Sigmoid colon (tissue), 6 donors: ENCODE measurements at regions not wholly inside any gene's neighbourhood (a gene's known extent, or its start where the extent isn't known, plus 50 kb on each side); places are given as distances from the start of the nearest gene placed in this dataset.
A peak's percentile ranks its signal among the peaks of the same experiment; 100 is the strongest.

Experiments used
- DNase-seq: peaks from one replicate; pipeline ENCODE4 v3.0.0-alpha.2; 2019
- H3K27ac ChIP-seq, 4 donors: fragments of 200-600 bp; sonication (generic); one replicate each; pipeline ENCODE4 v1.5.1; 2016 to 2019; ENCODE audit warnings: mild to moderate bottlenecking in 1 of 4
- H3K27me3 ChIP-seq, 3 donors: fragments of 200-600 bp; sonication (generic); one replicate each; pipeline ENCODE4 v1.5.1; 2019; ENCODE audit warnings: mild to moderate bottlenecking in 1 of 3
- H3K36me3 ChIP-seq, 4 donors: fragments of 200-600 bp; sonication (generic); one replicate each; pipeline ENCODE4 v1.5.1; 2016 to 2019
- H3K4me1 ChIP-seq, 4 donors: fragments of 200-600 bp; sonication (generic); one replicate each; pipeline ENCODE4 v1.5.1; 2017 to 2019
- H3K4me3 ChIP-seq, 4 donors: fragments of 200-600 bp; sonication (generic); one replicate each; pipeline ENCODE4 v1.5.1; 2017 to 2019; ENCODE audit warnings: mild to moderate bottlenecking in 2 of 4, moderate library complexity in 1 of 4
- H3K9me3 ChIP-seq, 4 donors: fragments of 200-600 bp in 3 of 4; sonication (generic) in 3 of 4; one replicate each; pipeline versions ENCODE4 v1.5.1 to v1.6.1; 2013 to 2019
- EP300 ChIP-seq, 4 donors: sonication (generic); formaldehyde crosslinking; IDR thresholded peaks; one replicate each; pipeline ENCODE4 v1.6.1; 2017; ENCODE audit warnings: antibody characterized with exemption in 4 of 4
- POLR2A ChIP-seq, 2 donors: fragments of 450-650 bp; IDR thresholded peaks; one replicate each; pipeline ENCODE4 v1.6.1; 2016; ENCODE audit warnings: antibody characterized with exemption in 2 of 2, mild to moderate bottlenecking in 2 of 2, moderate library complexity in 2 of 2
- POLR2AphosphoS5 ChIP-seq, 4 donors: sonication (generic); formaldehyde crosslinking; IDR thresholded peaks; one replicate each; pipeline ENCODE4 v1.6.1; 2017; ENCODE audit warnings: antibody characterized with exemption in 4 of 4
- WGBS, 2 donors: extraction: QIAGEN DNeasy Blood & Tissue Kit; methylation state at CpG; one replicate each; pipeline ENCODE4 v1.1.7; 2013; 5-methylcytosine and 5-hydroxymethylcytosine counted together
- intact Hi-C: fragments of 100-400 bp; cut with DNase I; formaldehyde crosslinking; loops from one replicate; pipeline ENCODE4 v1.15.1; 2023
- TF ChIP-seq, protein P1 (sequence below), 4 experiments: fragments of 450-650 bp in 3 of 4; fragments of 200-600 bp in 1 of 4; IDR thresholded peaks; one replicate each; pipeline ENCODE4 v1.5.1; 2016 to 2019; ENCODE audit warnings: antibody characterized with exemption in 4 of 4, mild to moderate bottlenecking in 3 of 4, moderate library complexity in 2 of 4
- donor health status: healthy with polysubstance abuse.
- donor health status: healthy.

DNA sequence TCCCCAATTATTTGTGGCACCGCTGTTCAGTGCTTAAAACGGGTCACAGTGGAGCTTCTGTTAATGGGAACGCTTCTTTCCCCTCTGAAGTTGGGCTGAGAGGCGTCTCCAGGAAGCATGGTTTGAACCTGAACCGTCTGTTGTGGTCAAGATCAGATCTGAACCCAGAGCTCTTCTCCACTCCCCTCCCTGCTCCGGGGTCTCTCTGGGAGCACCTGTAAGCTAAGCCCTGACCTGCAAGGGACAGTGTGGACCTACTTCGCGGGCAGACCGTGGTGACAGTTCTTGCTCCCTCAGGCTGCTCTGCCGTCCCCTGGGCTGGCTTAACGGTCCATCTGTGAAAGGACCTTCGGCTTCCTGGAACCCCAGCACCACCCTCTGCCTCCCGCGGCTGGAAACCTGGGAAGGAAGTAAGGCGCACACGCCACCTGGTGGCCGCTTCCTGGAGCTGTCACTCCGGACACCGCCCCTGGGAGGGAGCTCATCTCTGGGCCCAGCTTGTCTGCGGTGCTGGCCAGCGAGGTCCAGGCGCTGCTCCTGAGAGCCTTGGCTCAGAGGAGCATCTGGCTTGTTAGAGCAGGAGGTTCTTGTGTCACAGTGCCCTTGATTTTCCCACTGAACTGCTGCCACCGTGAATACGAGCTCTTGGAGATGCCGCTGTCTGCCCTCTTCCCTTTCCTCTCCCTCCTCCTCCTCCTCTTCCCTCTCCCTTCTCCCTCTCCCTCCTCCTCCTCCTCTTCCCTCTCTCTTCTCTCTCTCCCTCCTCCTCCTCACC lies 518.5 kb upstream of the EEF2KMT start:
- 14 to 23% methylated on average over 25 of the region's 25 CpGs for WGBS, 2 donors
- peak; percentile 66 for DNase-seq
- H3K27ac ChIP-seq = no peak overlapping the region
- H3K27me3 ChIP-seq = peaks cover 3 to 32% (median 8%) of the 10 kb centered on the region in 3 donors
- intact Hi-C loops = loop anchor here (5.0 kb wide), 2 partner anchors 114 to 379 kb away; no protein-coding TSS in a partner anchor
- TF ChIP-seq, protein P1, sequence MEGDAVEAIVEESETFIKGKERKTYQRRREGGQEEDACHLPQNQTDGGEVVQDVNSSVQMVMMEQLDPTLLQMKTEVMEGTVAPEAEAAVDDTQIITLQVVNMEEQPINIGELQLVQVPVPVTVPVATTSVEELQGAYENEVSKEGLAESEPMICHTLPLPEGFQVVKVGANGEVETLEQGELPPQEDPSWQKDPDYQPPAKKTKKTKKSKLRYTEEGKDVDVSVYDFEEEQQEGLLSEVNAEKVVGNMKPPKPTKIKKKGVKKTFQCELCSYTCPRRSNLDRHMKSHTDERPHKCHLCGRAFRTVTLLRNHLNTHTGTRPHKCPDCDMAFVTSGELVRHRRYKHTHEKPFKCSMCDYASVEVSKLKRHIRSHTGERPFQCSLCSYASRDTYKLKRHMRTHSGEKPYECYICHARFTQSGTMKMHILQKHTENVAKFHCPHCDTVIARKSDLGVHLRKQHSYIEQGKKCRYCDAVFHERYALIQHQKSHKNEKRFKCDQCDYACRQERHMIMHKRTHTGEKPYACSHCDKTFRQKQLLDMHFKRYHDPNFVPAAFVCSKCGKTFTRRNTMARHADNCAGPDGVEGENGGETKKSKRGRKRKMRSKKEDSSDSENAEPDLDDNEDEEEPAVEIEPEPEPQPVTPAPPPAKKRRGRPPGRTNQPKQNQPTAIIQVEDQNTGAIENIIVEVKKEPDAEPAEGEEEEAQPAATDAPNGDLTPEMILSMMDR (IDR thresholded peaks at IDR 0.05) = peak in 3 of 4 experiments; percentile 54 to 62 (median 58)
- TF ChIP-seq POLR2AphosphoS5 (IDR thresholded peaks at IDR 0.05) = no peak
- TF ChIP-seq EP300 (IDR thresholded peaks at IDR 0.05) = no peak
- TF ChIP-seq POLR2A (IDR thresholded peaks at IDR 0.05) = no peak
- H3K36me3 ChIP-seq = no peaks in the 10 kb centered on the region
- H3K4me3 ChIP-seq = no peak overlapping the region
- no peaks in the 10 kb centered on the region for H3K4me1 ChIP-seq
- no peaks in the 10 kb centered on the region for H3K9me3 ChIP-seq

DNA sequence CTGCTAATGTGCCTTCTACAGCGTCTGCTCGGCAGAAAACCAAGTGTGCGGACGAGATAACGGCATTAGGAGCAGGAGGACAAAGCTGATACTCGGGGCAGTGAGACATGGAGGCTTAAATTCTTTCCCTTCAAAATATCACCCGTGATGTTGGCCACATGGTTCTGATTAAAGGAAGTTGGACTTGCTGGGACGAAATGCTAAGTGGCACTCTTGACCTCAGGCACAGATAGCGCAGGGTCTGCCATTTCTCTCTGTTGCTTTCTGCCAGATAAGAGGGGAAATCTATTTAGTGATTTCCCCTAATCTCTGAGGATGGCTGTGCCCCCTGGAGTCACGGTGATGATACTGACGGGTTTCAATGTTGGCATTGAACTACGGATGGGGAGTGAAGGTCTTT lies 509.6 kb upstream of the EEF2KMT start:
- 72 to 86% methylated on average over 12 of the region's 12 CpGs for WGBS, 2 donors
- Histone ChIP-seq H3K4me3 (no peak overlapping the region), H3K4me1 (no peaks in the 10 kb centered on the region), H3K27me3 (peaks cover 0 to 8% (median 0%) of the 10 kb centered on the region in 3 donors), H3K9me3 (no peaks in the 10 kb centered on the region), H3K36me3 (no peaks in the 10 kb centered on the region), H3K27ac (no peak overlapping the region)
- DNase-seq = no peak
- intact Hi-C loops = no loop called here
- no peak for TF ChIP-seq EP300 (IDR thresholded peaks at IDR 0.05)
- no peak for TF ChIP-seq POLR2A (IDR thresholded peaks at IDR 0.05)
- TF ChIP-seq, protein P1 (IDR thresholded peaks at IDR 0.05) = no peak
- TF ChIP-seq POLR2AphosphoS5 (IDR thresholded peaks at IDR 0.05) = no peak

DNA sequence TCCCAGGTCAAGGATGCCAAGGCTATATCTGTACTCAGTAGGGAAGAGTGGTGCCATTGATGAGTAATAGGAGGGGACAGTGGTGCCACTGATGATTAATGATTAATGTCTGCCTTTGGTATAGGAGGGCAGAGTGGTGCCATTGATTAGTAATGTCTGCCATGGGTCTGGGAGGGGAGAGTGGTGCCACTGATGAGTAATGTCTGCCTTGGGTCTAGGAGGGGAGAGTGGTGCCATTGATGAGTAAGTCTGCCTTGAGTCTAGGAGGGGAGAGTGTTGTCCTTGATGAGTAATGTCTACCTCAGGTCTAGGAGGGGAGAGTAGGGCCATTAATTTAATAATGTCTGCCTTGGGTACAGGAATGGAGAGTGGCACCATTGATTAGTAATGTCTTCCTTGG lies 507.8 kb upstream of the EEF2KMT start:
- Histone ChIP-seq H3K9me3 (no peaks in the 10 kb centered on the region), H3K27ac (no peak overlapping the region), H3K4me1 (no peaks in the 10 kb centered on the region), H3K27me3 (peaks cover 0 to 8% (median 0%) of the 10 kb centered on the region in 3 donors), H3K36me3 (no peaks in the 10 kb centered on the region), H3K4me3 (no peak overlapping the region)
- TF ChIP-seq EP300 (IDR thresholded peaks at IDR 0.05) (no peak), POLR2A (IDR thresholded peaks at IDR 0.05) (no peak), POLR2AphosphoS5 (IDR thresholded peaks at IDR 0.05) (no peak)
- TF ChIP-seq, protein P1 (IDR thresholded peaks at IDR 0.05) = no peak
- DNase-seq = no peak
- intact Hi-C loops = no loop called here

DNA sequence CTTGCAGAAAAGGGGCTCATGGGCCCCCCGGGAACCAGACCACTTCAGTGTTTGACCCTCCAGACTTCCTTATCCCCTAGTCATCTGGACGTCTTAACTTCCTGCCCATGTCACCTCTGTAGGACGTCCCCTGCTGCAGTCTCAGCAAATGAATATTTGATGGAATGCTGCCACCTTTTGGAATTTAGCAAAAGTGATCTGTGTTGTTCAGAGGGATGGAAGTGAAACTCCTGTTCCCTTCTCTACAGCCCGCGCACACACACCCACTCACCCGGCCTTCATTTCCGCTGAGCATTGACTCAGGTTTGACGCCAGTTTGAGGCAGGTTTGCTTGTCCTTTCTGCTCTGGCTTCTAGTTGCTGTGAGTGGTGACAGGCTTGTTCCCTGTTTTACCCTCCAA lies 507.2 kb upstream of the EEF2KMT start:
- DNase-seq = no peak
- 27 to 34% methylated on average over 8 of the region's 8 CpGs for WGBS, 2 donors
- intact Hi-C loops = no loop called here

More for the DNA sequence above, 507.2 kb upstream of the EEF2KMT start:
- H3K36me3 ChIP-seq = no peaks in the 10 kb centered on the region
- H3K4me3 ChIP-seq = no peak overlapping the region
- peaks cover 0 to 8% (median 0%) of the 10 kb centered on the region in 3 donors for H3K27me3 ChIP-seq
- no peaks in the 10 kb centered on the region for H3K9me3 ChIP-seq
- TF ChIP-seq EP300 (IDR thresholded peaks at IDR 0.05) (no peak), POLR2AphosphoS5 (IDR thresholded peaks at IDR 0.05) (no peak), POLR2A (IDR thresholded peaks at IDR 0.05) (no peak)
- TF ChIP-seq, protein P1 (IDR thresholded peaks at IDR 0.05) = no peak
- H3K4me1 ChIP-seq = no peaks in the 10 kb centered on the region
- H3K27ac ChIP-seq = no peak overlapping the region
